GM19468 (cell line): ENCODE measurements at regions not wholly inside any gene's neighbourhood (a gene's known extent, or its start where the extent isn't known, plus 50 kb on each side); places are given as distances from the start of the nearest gene placed in this dataset.
"Not testable (repeated sequence)": the region's sequence is repeated elsewhere in the genome, so short reads cannot be mapped to it uniquely, and the experiment has no call there.

Source experiments
- ATAC-seq: cut with Tn5 transposase; IDR thresholded peaks from one replicate; pipeline ENCODE4 v1.9.1; 2021; ENCODE audit warnings: mild to moderate bottlenecking, moderate library complexity, moderate number of reproducible peaks; ENCODE audit not compliant: unreplicated experiment; ENCODE audit errors: extremely low read depth

DNA sequence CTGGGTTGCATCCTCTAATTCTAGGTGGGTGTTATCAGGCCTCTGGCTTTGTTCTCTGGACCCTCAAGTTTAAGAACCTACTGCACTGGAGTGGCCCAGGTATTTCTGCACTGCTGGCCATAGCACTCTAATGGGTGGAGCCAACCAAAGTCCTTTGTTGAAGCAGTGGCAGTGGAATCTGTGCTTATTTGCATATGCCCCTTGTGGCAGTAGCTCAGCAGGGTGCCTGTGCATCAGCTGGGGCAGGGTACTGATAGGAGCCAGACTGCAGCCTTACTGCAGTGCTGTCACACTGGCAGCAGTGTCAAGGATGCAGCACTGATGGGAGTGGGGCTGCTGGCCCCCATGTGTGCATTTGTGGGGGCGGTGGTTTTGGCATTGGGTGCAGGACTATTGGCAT lies 660.6 kb downstream of the LRRIQ3 start:
- no peak for ATAC-seq

DNA sequence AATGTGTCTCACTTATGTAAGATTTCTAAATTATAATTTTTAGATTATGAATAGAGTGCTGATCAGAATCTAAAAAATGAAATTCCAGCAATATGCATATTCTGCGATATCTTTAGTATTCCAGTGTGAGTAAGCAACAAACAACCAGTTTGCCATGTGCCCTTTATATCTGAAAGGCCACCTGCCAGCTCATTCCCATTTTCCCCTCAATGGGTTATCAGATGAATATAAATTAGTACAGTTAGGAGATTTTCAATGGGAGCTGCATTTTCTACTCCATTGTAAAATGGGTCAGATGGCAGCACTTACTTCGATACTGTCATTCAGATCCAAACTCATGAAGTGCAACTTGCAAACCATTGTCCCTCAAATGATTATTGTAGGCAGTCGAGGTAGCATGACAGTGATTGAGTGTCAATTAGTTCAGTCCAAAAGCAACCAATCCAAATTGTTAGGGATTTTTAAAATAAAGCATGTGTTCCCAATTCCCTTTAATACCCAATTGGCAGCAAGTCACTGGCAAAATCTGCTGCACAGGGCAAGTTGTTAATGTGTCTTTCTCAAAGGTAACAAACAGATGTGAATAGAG lies 680.3 kb downstream of the LRRIQ3 start:
- ATAC-seq, result no peak

DNA sequence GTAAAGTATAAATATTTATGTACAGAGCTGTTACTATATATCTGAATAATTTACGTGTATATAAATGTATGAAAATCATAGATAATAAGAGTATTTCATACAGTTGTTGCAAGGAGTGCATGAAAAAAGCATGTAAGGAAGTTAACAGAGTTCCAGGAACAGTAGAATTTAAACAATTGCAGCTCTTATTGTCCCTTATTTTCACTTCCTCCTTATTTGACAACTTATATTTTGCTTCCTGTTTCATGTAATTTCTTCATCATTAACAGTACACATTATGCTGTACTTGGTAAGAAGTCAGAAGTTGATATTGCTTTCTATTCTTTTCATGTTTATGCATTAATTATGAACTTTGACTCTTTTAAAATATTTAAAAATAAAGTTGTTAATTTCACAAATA lies 681.5 kb downstream of the LRRIQ3 start:
- no peak for ATAC-seq

DNA sequence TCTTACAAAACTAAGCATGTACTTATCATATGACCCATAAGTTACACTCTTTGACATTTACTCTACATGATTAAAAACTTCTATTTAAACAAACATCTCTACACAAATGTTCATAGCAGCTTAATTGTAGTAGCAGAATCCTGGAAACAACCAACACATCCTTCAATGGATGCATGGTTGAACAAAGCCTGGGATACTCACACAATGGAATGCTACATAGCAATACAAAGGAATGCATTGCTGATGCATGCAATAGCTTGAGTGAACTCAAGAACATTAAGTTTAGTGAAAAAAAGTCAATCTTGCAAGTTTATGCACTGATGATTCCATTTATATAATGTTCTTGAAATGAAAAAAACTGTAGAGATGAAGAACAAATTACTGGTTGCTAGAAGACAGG lies 686.9 kb downstream of the LRRIQ3 start:
- ATAC-seq, result no peak

DNA sequence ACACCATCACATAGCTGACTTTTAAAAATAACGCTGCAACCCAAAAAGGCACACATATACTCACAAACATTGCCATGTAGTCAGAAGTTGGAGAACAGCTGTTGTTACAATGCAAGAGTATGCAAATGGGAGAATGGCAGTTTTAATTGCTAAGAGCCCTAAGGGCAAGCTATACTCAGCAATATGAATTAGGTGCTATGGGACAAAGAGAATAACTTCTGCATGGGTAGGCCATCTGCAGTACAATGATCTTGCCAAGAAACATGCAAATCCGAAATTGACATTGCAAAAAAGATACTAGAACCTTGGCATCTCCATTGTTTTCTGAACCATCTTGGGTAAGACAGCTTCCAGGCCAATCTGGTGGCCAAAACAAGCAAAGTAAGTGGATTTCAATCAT lies 697.8 kb downstream of the LRRIQ3 start:
- no peak for ATAC-seq

DNA sequence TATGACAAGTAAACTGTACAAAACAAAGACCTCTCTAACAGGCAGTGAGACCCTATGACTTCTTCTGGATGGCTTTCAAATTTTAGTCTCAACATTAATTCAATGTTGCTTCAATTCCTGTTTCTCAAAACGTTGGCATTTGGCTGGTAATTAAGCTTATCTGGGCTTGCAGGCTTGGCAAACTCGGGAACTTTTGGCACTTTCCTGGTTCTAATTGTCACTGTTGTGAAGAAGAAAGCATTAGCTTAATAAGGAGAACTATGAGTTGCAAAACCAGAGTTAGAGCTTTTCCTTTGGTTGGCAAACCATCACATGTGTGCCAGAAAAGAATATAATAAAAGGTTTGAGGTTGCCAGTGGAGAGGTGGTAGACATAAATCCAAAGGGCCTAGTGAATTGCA lies 698.3 kb downstream of the LRRIQ3 start:
- no peak for ATAC-seq

DNA sequence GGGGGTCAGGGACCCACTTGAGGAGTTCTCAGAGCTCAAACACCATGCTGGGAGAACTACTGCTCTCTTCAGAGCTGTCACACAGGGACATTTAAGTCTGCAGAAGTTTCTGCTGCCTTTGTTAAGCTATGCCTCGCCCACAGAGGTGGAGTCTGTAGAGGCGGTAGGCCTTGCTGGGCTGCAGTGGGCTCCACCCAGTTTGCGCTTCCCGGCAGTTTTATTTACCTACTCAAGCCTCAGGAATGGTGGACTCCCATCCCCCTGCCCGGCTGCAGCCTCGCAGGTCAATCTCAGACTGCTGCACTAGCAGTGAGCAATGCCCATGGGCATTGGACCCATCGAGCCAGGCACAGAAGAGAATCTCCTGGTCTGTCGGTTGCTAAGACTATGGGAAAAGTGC lies 706.4 kb downstream of the LRRIQ3 start:
- no peak for ATAC-seq

DNA sequence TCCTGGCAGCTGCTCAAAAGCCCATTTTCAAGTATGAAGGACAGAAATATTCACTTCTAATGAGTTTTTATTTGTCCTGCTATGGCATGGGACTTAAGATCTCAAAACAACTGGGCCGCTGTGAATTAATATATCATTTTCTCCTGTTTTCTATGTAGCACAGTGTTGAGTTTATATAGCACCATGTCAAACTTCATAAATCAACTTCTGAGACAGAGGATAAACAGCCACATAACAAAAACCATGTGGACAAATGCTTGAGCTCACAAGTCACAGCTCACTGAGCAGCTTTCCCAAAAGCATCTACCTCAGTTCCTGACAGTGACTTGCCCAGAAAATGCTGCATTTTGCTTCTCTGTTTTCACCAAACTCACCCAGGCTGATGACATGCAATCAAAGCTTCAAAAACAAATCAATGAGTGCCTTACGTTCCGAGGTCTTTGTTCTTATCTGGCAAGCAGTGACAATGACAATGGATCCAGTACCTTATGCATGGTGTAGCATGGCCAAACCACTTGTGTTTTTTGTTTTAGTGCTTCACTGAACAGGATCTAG lies 722.6 kb downstream of the LRRIQ3 start:
- ATAC-seq, result no peak

DNA sequence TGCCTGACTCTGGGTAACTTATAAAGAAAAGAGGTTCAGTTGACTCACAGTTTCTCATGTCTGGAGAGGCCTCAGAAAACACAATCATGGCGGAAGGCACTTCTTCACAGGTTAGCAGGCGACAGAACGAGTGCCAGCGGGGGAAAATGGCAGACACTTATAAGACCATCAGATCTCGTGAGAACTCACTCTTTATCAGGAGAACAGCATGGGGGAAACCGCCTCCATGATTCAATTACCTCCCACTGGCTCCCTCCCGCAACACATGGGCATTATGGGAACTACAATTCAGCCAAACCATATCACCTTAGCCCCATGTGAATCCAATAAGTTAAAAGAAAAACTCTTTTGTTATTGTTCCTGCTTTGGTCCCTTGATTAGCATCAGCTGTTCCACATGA lies 725.2 kb downstream of the LRRIQ3 start:
- no peak for ATAC-seq

DNA sequence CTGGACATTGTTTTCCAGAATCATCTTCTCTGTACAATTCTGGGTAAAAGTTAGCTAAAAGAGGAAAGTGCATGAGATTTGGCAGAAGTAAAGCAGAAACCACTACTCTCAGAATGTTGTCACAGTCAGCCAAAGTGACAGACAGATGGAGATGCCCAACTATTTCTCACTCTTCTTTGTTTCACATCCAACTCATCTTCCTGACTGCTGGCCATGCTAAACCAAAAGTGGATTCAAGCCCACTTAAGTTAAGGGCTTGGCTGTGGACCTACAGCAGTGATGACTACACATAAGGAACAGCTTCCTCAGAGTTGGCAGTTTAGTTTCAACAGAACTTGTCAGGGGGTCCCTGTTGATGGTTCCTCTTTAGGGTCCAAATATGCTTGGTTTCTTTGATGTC lies 730.2 kb downstream of the LRRIQ3 start:
- ATAC-seq, result no peak

DNA sequence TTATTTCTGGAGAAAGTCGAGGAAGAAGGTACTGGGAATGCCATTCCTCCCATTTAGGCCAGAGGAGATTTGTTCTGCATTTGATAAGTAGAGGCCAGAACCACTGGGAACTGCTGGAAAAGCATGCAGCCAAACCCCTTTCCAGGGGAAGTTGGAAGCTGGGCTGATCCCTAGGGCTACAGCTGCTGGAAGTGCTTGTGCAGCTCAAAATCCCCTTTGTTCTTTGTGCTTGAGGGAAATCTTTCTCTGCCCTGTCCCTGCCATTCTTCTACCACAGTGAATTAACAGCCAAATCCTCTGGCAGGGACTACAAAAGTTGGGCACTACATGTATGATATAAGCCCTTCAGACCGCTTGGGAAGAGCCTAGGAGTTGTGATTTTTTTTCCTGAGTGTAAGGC lies 734.1 kb downstream of the LRRIQ3 start:
- no peak for ATAC-seq

DNA sequence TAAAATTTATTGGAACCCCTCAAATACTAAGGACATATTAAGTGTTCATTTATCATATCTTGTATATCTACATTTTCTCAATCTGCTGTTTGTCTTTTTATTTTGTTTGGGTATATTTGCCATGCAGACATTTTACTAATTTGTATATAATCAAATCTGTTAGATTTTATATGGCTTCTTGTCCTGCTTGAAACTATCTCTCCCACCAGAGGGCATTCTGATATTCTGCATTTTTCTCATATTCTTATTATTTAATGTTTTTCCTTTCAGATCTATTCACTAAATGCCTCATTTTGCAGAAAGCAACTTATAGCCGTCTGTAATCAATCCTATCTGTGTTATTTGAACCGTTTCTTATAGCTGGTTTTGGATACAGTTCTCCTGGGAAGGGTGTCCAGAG lies 745.5 kb downstream of the LRRIQ3 start:
- no peak for ATAC-seq

DNA sequence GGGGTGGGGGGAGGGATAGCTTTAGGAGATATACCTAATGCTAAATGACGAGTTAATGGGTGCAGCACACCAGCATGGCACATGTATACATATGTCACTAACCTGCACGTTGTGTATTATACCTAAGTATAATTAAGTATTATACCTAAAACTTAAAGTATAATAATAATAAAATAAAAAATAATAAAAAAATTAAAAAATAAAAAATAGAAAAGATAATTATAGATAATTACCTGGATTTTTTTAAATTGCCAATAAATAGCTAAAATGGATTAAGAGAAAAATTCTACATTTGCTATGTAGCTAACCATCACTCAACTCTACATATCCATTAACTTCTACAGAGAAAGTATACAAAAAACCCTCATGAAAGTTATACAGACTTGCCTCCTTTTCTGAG lies 747.3 kb downstream of the LRRIQ3 start:
- ATAC-seq, result not testable (repeated sequence)

DNA sequence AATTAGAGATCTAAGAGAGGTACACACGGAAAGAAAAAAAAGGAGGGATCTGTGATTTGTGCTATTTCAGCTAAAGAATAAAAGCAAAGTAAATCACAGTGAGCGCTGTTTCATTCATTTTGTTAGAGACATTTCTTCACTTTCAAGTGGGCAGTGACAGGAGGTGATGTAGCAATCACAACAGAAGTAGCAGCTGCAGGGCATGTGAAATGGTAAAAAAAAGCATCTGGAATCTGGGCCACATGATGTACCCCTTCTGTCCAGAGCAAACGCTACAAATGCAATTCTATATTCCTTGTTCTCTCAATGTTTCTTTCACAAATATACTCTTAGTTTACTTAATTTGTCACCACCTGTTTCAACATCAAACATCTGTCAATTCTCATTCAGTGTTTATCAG lies 786.5 kb downstream of the LRRIQ3 start:
- no peak for ATAC-seq

DNA sequence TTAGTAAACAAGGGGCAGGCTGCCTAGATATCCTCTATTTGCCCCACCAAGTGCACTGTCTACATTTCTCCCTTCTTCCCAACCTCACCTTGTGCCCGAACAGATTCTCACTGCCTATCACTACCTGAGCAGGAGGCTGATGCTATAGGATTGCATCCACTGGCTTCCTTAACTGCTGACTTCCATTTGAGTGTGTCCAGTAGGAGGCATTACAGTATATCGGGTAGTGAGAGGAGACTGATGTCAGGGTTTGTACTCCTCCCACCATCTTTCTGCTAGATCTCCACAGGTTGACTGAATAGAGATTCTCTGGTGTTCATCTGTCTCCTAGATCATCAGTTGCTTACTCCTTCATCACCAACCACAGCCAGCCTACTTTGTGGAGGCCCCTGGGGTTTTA lies 796.3 kb downstream of the LRRIQ3 start:
- no peak for ATAC-seq

DNA sequence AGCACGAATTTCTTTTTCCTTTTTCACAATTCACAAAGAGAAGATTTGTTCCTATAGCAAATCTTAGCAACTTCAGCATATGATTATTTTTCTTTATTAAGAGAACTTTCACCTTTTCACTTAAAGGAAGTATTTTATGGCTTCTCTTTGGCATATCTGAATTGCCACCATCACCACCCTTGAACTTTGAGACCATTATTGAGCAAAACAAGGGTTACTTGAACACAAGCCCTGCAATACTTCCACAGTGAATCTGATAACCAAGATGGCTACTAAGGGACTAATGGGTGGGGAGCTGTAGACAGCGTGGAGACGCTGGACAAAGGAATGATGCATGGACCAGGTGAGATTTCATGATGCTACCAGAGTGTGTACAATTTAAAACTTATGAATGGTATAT lies 815.0 kb downstream of the LRRIQ3 start:
- no peak for ATAC-seq

DNA sequence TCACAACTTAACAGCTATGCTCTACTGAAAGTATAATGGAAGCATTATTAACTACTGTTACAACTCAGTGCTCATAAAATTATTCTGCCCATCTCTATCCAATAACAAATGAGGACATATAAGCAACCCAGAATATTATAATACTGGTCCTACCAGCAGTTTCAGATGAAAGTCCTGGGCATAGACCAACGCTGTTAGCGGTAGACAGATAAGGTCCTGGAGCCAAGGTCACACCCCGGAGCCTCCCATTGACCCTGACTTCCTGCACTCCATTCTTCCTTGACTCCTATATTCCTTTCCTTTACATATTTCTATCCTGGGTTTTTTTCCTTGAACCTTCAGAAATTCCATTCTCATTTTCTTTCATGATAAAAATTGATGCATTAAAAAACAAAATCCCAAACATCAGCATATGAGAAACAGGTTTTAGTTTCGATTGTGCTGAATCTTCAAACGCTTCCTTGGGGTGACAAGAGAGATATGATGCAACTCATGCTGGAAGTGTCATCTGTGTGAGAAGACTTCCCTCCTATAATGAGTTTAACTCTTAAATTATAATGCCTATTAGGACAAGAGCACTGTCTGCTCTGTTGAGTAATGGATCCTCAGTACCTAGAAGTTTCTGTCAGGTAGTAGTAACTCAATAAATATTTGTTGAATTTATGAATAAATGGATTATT lies 831.1 kb downstream of the LRRIQ3 start:
- ATAC-seq, result no peak

DNA sequence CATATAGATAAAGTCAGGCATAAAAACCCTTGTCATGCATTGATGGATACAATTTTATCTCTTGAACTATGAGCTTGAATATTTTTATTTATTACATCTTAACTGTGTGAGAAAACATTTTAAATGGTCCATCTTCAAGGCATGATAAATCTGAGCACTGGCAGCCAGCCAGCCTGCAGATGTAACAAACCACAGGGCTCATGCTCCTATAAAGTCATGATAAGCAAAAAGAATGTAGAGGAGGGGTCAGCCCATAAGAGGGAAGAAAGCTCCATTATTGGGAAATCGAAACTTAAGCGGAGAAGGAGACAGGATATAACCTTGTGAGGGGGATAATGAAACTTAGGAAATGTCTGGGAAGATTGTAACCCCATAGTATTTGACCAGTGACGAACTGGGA lies 839.0 kb downstream of the LRRIQ3 start:
- ATAC-seq, result no peak

DNA sequence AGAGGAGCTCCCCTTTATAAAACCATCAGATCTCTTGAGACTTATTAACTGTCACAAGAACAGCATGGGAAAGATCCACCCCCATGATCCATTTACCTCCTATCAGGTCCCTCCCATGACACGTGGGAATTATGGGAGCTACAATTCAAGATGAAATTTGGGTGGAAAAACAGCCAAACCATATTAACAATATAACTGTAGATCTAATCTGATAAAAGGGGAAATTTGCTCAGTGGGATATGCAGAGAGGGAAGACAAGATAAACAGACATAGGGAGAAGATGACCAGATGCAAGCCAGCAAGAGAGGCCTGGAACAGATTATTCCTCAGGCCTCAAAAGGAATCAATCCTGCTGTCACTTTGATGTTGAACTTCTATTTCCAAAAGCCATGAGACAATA lies 841.5 kb downstream of the LRRIQ3 start:
- ATAC-seq, result no peak

DNA sequence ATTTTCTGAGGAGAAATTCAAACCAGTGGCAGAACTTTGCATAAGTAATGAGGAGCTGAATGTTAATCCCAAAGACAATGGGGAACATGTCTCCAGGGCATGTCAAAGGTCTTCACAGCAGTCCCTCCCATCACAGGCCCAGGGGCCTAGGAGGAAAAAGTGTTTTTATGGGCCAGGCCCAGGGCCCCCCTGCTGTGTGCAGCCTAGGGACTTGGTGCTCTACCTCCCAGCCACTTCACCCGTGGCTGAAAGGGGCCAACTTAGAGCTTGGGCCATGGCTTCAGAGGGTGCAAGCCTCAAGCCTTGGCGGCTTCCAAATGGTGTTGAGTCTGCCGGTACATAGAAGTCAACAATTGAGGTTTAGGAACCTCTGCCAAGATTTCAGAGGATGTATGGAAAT lies 854.0 kb downstream of the LRRIQ3 start:
- no peak for ATAC-seq

DNA sequence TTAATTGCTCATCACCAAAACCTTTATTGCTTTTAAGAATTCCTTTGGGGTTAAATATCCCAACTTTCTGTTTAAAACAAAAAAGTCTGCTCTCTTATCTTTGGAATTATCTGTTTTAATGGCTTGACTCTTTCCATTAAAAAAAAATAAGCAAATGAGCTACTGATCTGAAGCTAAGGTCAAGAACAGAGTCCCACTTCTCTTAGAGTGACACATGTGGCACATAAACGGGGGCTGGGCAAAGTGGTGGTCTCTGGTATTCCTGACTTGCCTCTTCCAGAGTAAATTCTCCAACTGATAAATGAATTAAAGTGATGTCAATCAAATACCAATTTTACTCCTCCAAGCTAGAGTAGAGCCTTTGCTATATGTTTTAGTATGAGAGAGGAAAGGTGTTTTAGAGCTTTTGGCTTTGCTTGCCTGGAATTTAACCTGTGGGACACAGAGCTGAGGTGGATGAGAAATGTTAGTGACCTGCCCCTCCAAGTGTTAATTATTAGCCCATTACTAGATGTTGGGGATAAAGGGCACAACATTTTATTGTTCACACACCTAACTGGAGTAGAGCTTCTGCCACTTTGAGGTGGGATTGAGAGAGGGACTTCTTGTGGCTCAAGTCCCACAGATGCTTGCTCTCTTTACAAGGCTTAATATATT lies 864.0 kb downstream of the LRRIQ3 start:
- ATAC-seq, result no peak

DNA sequence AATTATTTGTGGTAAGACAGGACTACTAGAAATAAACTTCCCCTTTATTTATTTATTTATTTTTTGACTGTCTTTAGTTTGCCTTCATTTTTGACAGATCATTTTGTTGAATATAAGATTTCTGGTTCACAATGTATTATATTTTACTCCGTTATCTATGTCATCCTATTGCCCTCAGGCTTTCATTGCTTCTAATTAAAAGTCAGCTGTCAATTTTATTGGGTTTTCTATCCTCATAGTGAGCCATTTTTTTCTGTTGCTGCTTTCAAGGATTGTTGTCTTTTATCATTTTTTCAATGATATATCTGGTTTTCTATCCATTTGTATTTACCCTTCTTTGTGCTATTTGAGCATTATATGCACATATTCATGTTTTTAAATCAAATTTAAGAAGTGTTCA lies 866.2 kb downstream of the LRRIQ3 start:
- ATAC-seq, result no peak
